Adrenal gland (tissue), 9 donors: ENCODE measurements at regions not wholly inside any gene's neighbourhood (a gene's known extent, or its start where the extent isn't known, plus 50 kb on each side); places are given as distances from the start of the nearest gene placed in this dataset.

ENCODE experiments used
- DNase-seq, 7 donors: peaks; one replicate each; pipeline ENCODE4 v3.0.0-alpha.2; 2019 to 2020
- H3K27ac ChIP-seq, 5 donors: fragments of 200-600 bp; sonication (generic) in 4 of 5; 1 replicate in 3 of 5; 2 replicates in 2 of 5; pipeline versions ENCODE4 v1.5.1 to v1.8.0; 2016 to 2020; ENCODE audit warnings: mild to moderate bottlenecking in 1 of 5
- H3K27me3 ChIP-seq: fragments of 200-600 bp; 2 replicates; pipeline ENCODE4 v1.8.0; 2021
- H3K36me3 ChIP-seq, 2 donors: fragments of 200-600 bp; replicated peaks in 1 of 2; 1 replicate in 1 of 2; 2 replicates in 1 of 2; pipeline versions ENCODE4 v1.5.1 to v1.8.0; 2018 to 2022
- H3K4me1 ChIP-seq, 2 donors: fragments of 200-600 bp; replicated peaks in 1 of 2; 1 replicate in 1 of 2; 2 replicates in 1 of 2; pipeline versions ENCODE4 v1.5.1 to v1.8.0; 2018 to 2021
- H3K4me3 ChIP-seq, 4 donors: fragments of 200-600 bp; sonication (generic) in 3 of 4; one replicate each; pipeline ENCODE4 v1.5.1; 2016 to 2018
- H3K9me3 ChIP-seq, 3 donors: fragments of 200-600 bp; sonication (generic) in 1 of 3; replicated peaks in 1 of 3; 1 replicate in 2 of 3; 2 replicates in 1 of 3; pipeline versions ENCODE4 v1.5.1 to v1.8.0; 2016 to 2021
- CTCF ChIP-seq, 6 experiments: fragments of 450-650 bp in 4 of 6; fragments of 200-600 bp in 2 of 6; sonication (generic) in 1 of 6; IDR thresholded peaks; 1 replicate in 5 of 6; 2 replicates in 1 of 6; pipeline versions ENCODE4 v1.5.1 to v1.8.0; 2016 to 2021; ENCODE audit warnings: antibody characterized with exemption in 6 of 6, mild to moderate bottlenecking in 2 of 6, moderate library complexity in 1 of 6
- POLR2A ChIP-seq, 2 donors: fragments of 450-650 bp; IDR thresholded peaks; one replicate each; pipeline ENCODE4 v1.6.1; 2017; ENCODE audit warnings: antibody characterized with exemption in 2 of 2, mild to moderate bottlenecking in 2 of 2, moderate library complexity in 1 of 2
- WGBS, 4 donors: extraction: QIAGEN DNeasy Blood & Tissue Kit in 2 of 4; methylation state at CpG; one replicate each; pipeline versions ENCODE4 v1.1.5 to v1.1.7; 2013 to 2017; 5-methylcytosine and 5-hydroxymethylcytosine counted together
- intact Hi-C, 2 donors: fragments of 100-400 bp; cut with DNase I; formaldehyde crosslinking; loops; one replicate each; pipeline versions ENCODE4 v1.14.1 to v1.15.0; 2022 to 2023
- donor health status: healthy with polysubstance abuse.
- donor health status: Bipolar disorder and iron deficiency.
- donor health status: DM: yes; HTN: yes; CAD: no.
- donor health status: DM: no; HTN: no; CAD: no.
- donor health status: DM: no; HTN: no; CAD: no.

GRCh38 chr16:61233713-61234112 is 802.5 kb downstream of the CDH8 start:
- H3K36me3 ChIP-seq: no peaks in the 10 kb centered on the region
- TF ChIP-seq CTCF (IDR thresholded peaks at IDR 0.05) (no peak), POLR2A (IDR thresholded peaks at IDR 0.05) (no peak)
- peak overlapping the region in 1 of 5 donors; percentile 15 for H3K27ac ChIP-seq
- WGBS, 4 donors: 38 to 53% (median 49%) methylated on average over 3 of the region's 3 CpGs
- H3K4me1 ChIP-seq: no peaks in the 10 kb centered on the region
- DNase-seq: no peak
- intact Hi-C loops: no loop called here
- H3K4me3 ChIP-seq: no peak overlapping the region
- H3K9me3 ChIP-seq: no peaks in the 10 kb centered on the region
- H3K27me3 ChIP-seq: no peaks in the 10 kb centered on the region

GRCh38 chr16:61228371-61228770 is 807.9 kb downstream of the CDH8 start:
- Histone ChIP-seq H3K9me3 (no peaks in the 10 kb centered on the region), H3K4me1 (no peaks in the 10 kb centered on the region), H3K27ac (no peak overlapping the region), H3K27me3 (no peaks in the 10 kb centered on the region), H3K4me3 (no peak overlapping the region), H3K36me3 (no peaks in the 10 kb centered on the region)
- DNase-seq: no peak
- 67 to 82% (median 79%) methylated on average over 1 of the region's 1 CpG for WGBS, 4 donors
- no peak for TF ChIP-seq POLR2A (IDR thresholded peaks at IDR 0.05)
- intact Hi-C loops: no loop called here

- WGBS, 4 donors: 57 to 65% (median 62%) methylated on average over 3 of the region's 3 CpGs
- Histone ChIP-seq H3K9me3 (no peaks in the 10 kb centered on the region), H3K27ac (no peak overlapping the region), H3K27me3 (no peaks in the 10 kb centered on the region), H3K36me3 (no peaks in the 10 kb centered on the region), H3K4me1 (no peaks in the 10 kb centered on the region), H3K4me3 (no peak overlapping the region)
- no peak for TF ChIP-seq POLR2A (IDR thresholded peaks at IDR 0.05)
- TF ChIP-seq CTCF (IDR thresholded peaks at IDR 0.05): no peak
- intact Hi-C loops: no loop called here
- DNase-seq: no peak
These were observed 820.6 kb downstream of the CDH8 start for GRCh38 chr16:61215605-61216004.

GRCh38 chr16:61214780-61215179 is 821.5 kb downstream of the CDH8 start:
- Histone ChIP-seq H3K4me1 (no peaks in the 10 kb centered on the region), H3K36me3 (no peaks in the 10 kb centered on the region), H3K27me3 (no peaks in the 10 kb centered on the region), H3K4me3 (no peak overlapping the region), H3K9me3 (no peaks in the 10 kb centered on the region), H3K27ac (no peak overlapping the region)
- no peak for DNase-seq
- intact Hi-C loops: no loop called here
- WGBS, 4 donors: 93 to 97% (median 93%) methylated on average over 3 of the region's 3 CpGs
- TF ChIP-seq POLR2A (IDR thresholded peaks at IDR 0.05) (no peak), CTCF (IDR thresholded peaks at IDR 0.05) (no peak)

- no peaks in the 10 kb centered on the region for H3K9me3 ChIP-seq
- TF ChIP-seq POLR2A (IDR thresholded peaks at IDR 0.05) (no peak), CTCF (IDR thresholded peaks at IDR 0.05) (no peak)
- no peak for DNase-seq
- no peaks in the 10 kb centered on the region for H3K4me1 ChIP-seq
- intact Hi-C loops: no loop called here
- H3K27ac ChIP-seq: no peak overlapping the region
- no peaks in the 10 kb centered on the region for H3K36me3 ChIP-seq
- no peak overlapping the region for H3K4me3 ChIP-seq
- no peaks in the 10 kb centered on the region for H3K27me3 ChIP-seq
These were observed 826.2 kb downstream of the CDH8 start for GRCh38 chr16:61210076-61210475.
